ENCODE measurements at regions not wholly inside any gene's neighbourhood (a gene's known extent, or its start where the extent isn't known, plus 50 kb on each side); places are given as distances from the start of the nearest gene placed in this dataset.

- TF ChIP-seq CTCF (IDR thresholded peaks at IDR 0.05) (no peak), POLR2A (IDR thresholded peaks at IDR 0.05) (no peak)
Observed at GRCh38 chr13:106651442-106651841, 83.5 kb upstream of the ARGLU1 start.
